Posterior cingulate gyrus (tissue), 11 donors: ENCODE measurements at regions not wholly inside any gene's neighbourhood (a gene's known extent, or its start where the extent isn't known, plus 50 kb on each side); places are given as distances from the start of the nearest gene placed in this dataset.

Source experiments
- DNase-seq, 10 donors: peaks; one replicate each; pipeline versions ENCODE4 v3.0.0 to v3.0.0-alpha.2; 2020 to 2021; ENCODE audit warnings: mixed read lengths in 3 of 10
- intact Hi-C: fragments of 100-400 bp; cut with DNase I; formaldehyde crosslinking; loops from one replicate; pipeline ENCODE4 v1.15.1; 2023

DNA sequence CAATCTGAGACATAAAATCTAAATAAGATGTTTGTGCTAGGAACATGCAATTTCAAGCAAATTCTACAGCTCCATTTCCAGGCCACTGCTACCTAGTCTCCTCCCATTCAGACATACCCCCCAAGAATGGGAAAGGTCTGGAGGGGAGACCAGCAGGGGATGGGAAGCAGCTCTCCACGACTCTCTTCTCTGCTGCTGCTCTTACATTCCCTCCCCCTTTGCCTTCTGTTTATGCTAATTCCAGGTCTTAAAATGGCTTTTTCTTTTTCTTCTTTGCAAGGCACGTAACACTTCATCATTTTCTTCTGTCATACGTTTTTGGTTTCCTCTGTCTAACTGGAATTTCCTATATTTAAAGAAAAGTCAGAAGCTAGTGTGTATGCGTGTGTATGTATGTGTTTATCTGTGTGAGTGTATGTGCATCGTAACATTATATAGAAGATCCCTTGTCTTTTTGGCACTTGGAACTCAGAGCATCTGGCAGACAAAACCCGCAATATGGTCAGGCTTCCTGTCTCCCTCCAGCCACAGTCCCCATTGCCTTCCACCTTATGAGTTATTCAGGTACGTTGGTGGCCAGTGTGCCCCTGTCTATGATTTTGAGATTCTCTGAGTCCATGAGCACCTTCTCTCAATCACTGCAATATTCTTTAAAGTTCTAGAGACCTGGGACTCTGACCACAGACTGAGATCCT is 493.7 kb downstream of the BTBD3 start:
- no peak for DNase-seq
- intact Hi-C loops: no loop called here

DNA sequence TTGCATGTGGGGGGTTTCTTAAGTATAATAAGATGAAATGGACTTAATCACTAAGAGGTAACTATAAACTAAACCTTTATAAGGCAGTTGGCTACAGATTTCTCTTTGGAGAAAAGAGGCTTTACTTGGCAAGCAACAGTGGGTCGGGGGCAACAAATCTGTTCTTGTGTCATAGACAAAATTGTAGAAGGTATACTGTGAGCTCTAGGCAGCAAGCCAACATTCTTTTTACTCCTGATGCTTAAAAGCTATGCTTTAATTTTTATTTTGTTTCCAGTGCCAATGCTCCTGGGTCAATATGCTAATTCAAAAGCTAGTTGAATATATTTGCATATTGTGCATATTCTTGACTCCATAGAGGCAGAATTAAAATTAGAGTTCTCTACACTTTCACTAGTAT is 495.4 kb downstream of the BTBD3 start:
- intact Hi-C loops: no loop called here
- DNase-seq: no peak

DNA sequence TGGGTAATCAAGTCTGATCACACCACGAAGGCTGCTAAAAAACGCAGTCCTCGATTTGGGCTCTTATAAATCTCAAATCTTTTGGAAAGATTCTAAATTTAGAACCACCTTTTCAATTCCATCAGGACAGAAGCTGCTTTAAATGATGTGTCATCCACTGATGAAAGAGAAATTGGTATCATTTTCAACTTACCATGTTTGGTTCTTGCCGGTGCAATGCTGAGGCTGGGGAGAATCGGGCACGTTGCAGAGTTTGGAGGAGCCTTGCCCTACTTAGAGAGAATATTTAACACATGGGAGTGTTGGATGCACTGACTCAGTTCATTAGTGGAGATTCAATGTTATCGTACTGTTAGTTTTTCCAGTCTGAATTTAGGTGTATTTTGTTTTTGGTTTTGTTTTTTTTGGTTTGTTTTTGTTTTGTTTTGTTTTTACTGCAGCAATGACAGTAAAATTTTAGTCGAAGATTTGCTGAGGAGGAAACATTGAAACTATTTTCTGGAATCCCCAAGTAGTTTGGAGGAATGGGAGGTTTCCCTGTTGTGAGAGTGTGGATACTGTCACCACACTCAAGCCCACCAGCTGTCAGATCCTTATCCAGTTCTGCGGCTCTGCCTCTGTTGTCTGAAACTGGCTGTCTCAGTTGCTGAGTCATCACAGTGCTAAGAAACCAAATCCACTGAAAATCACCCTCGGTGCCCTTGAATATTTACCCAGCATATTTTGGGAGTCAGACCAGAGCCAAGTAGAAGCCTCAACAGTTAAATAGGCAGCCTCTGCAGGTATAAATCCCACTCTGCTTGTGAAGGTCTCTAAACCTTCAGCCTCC is 497.0 kb downstream of the BTBD3 start:
- intact Hi-C loops: no loop called here

DNA sequence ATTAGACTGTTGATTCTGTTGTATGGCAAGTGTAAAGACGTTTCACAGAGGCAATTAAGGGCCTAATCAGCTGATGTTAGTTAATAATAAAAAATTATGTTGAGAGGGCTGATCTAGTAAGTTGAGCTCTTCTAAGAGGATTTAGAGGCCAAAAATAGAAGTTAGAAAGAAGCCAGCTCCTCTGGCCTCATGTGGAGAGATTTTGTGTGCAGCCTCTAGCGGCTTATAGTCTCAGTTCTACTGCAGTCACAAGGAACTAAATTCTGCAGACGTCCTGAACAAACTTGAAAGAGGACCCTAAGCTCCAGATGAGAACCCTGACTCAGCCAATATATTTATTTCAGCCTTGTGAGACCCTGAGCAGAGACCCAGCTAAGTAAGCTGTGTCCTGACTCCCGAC is 498.6 kb downstream of the BTBD3 start:
- DNase-seq: no peak
- intact Hi-C loops: no loop called here

More for the DNA sequence above, 497.0 kb downstream of the BTBD3 start:
- DNase-seq: peak in 7 of 10 donors; percentile 22 to 89 (median 51)

DNA sequence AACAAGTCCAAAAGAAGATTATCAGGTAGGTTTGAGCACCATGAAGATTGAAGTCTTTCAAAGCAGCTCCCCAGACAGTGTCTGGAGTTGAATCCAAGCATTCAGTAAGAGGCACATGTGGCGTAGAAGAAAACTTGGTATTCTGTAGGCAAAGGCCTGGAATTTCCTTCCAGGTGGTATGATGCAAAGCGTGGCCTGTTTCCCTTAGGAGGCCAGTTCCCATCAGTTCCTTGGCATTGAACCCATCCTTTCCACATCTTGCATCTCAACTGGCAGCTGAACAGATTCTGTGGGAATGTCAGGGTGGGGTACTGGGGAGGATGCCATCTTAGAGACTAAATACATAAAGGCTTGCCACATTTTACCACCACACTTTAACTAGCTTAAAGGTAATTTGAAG is 516.0 kb downstream of the BTBD3 start:
- DNase-seq: no peak
- intact Hi-C loops: no loop called here

- intact Hi-C loops: no loop called here
- no peak for DNase-seq
Observed at GRCh38 chr20:12434672-12435071, 517.0 kb downstream of the BTBD3 start.

DNA sequence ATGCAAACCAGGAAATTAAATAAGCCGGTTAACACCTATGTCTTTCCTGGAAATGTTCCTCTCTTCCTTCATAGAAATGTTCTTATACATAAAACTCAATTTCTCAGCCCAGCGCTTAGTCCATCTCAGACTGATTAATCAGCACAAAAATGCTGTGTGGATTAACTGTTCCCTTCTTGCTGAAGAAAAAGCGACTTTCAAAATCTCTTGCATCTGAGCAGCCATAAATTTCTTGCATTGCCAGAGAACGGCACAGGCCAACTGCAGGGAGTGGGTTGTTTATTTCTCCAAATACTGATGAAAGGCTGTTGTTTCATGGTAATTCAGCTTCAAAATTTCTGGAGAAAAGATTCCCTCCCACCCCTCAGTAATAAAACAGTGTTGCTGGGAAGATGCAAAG is 517.6 kb downstream of the BTBD3 start:
- DNase-seq: no peak

GRCh38 chr20:12453711-12454110 is 536.0 kb downstream of the BTBD3 start:
- intact Hi-C loops: no loop called here
- no peak for DNase-seq

More for the DNA sequence above, 517.6 kb downstream of the BTBD3 start:
- intact Hi-C loops: no loop called here

DNA sequence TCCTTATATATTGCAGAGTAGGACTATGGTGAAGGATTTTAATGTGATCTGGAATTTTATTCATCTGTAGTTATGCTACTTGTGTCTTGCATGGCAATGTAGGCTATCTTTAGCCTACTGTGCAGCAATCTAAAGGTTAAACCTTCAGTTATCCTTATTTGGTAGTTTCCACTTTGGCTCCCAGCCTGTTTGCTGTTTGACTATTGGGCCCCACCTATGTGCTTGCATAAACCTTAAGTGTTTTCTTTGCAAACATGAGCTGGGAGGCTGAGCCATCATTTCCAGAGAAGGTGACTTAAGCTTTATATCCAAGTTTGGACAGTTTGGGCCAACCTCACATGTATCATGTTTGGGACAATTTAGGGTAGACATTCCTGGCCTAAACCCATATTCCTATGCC is 537.5 kb downstream of the BTBD3 start:
- DNase-seq: no peak
- intact Hi-C loops: no loop called here

- DNase-seq: no peak
- intact Hi-C loops: no loop called here
Observed at GRCh38 chr20:12458241-12458640, 540.5 kb downstream of the BTBD3 start.

DNA sequence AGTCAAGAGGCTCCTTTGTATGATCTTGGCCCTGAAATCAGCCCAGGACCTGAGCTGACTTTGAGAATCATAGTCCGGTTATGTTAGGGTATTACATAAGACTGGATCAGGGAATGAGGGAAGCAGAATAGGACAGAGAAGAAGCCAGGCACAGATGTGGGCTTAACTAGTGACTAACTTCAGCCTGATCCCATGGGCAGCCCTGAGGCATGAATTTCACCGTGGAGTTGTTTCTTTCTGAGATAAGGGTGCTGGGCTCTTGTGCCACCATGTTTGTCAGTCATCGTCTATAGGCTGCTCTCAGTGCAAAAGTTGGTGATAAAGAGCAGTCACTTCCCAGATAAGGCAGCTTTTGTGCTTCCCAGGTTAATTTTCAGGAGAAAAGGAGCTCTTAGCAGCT is 544.7 kb upstream of the SPTLC3 start:
- no peak for DNase-seq
- intact Hi-C loops: no loop called here

- intact Hi-C loops: no loop called here
- no peak for DNase-seq
Observed at GRCh38 chr20:12466915-12467314, 541.9 kb upstream of the SPTLC3 start.

GRCh38 chr20:12467758-12468157 is 541.0 kb upstream of the SPTLC3 start:
- no peak for DNase-seq
- intact Hi-C loops: no loop called here

GRCh38 chr20:12482661-12483060 is 526.1 kb upstream of the SPTLC3 start:
- intact Hi-C loops: no loop called here
- DNase-seq: no peak

DNA sequence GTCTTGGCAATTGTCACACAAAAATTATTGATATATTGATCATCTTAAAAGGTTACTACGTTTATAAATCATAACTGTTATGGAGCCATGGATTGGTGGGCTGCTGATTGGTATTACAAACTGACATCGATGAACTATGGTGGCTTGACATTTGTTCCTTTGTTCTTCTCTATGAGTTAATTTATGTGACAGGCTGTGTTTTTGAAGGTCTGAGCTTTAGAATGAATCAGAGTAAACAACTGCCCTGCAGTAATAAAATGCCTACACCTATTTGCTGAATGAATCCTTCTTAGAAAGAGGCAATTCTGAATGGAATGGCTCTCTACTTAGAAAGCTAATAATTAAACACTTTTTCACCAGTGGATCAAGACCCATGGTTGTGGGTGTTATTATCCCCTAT is 506.3 kb upstream of the SPTLC3 start:
- intact Hi-C loops: no loop called here
- DNase-seq: no peak

- no peak for DNase-seq
- intact Hi-C loops: no loop called here
Observed at GRCh38 chr20:12504779-12505178, 504.0 kb upstream of the SPTLC3 start.

DNA sequence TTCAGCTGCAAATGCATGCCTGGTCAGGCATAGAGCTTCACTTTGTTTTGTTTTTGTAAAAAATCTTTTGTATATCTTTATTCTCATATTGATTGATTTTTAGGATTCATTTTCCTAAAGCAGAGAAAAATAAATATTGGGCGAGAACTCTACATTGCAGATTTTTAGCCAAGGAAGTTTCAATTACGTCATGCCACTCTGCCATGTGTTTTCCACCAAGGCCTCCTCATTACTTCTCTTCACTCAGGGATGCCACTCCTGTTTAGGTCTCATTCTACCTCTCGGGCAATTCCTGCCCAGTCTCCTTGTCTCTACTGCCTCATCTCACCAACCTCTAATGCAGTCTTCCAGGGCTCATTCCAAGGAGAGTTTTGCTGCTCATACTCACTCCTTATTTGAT is 497.3 kb upstream of the SPTLC3 start:
- no peak for DNase-seq
- intact Hi-C loops: no loop called here

- DNase-seq: no peak
- intact Hi-C loops: no loop called here
Observed at GRCh38 chr20:12512755-12513154, 496.0 kb upstream of the SPTLC3 start.

- intact Hi-C loops: no loop called here
- no peak for DNase-seq
Observed at GRCh38 chr20:12528104-12528503, 480.7 kb upstream of the SPTLC3 start.

DNA sequence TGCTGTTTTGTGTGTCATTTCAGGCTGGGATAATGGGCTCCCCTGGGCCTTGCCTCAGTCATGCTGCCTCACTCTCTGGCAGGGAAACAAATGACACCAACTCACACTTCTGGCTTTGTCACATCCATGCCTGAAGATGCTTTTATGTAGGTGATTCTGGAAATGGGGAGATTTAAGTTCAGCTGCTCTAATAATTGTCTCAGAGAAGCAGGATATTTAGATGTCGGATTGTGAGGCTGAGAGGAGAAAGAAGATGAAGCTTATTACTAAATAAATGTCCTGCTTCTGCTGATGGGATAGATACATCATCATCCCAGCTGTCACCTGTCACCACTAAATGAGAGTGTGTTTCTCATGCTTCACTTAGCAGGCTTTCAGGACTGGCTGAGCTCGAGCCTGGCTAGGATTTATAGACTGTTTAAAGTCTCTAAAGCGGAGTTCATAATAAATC is 480.2 kb upstream of the SPTLC3 start:
- DNase-seq: no peak
- intact Hi-C loops: no loop called here

- intact Hi-C loops: no loop called here
Observed at GRCh38 chr20:12531626-12532025, 477.1 kb upstream of the SPTLC3 start.

DNA sequence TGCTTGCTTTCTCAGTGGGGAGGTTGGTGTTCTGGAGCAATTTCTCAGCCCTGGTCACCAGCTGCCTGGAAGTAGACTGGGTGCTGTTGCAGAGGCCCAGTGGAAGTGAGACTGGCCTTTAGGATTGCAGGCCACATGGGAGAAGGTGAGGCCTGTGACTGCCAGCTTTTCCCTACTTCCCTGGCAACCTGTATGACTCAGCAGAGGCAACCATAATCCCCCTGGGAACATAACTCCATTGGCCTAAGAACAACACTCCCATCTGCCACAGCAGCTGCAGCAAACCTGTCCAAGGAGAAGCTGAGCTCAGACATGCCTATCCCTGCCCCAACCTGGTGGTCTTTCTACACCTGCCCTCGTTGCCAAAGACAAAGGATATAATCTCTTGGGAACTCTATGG is 473.5 kb upstream of the SPTLC3 start:
- intact Hi-C loops: no loop called here
- no peak for DNase-seq

More at GRCh38 chr20:12531626-12532025, 477.1 kb upstream of the SPTLC3 start:
- DNase-seq: no peak
